WTC11 (cell line): ENCODE measurements at regions not wholly inside any gene's neighbourhood (a gene's known extent, or its start where the extent isn't known, plus 50 kb on each side); places are given as distances from the start of the nearest gene placed in this dataset.
"Not testable (repeated sequence)": the region's sequence is repeated elsewhere in the genome, so short reads cannot be mapped to it uniquely, and the experiment has no call there.

Experiments
- ATAC-seq: fragments of 200-7000 bp; cut with Tn5 transposase; 2 replicates; pipeline ENCODE4 v1.10.0; 2021; ENCODE audit warnings: mild to moderate bottlenecking, moderate library complexity
- CTCF ChIA-PET: fragments of 300-600 bp; sonication (Branson Sonifier 250); formaldehyde crosslinking; loops from one replicate; lab custom pipeline; 2021; ENCODE audit warnings: antibody characterized with exemption; lab: Charles Lee
- POLR2A ChIA-PET: fragments of 350-600 bp; sonication (Branson Sonifier 250); formaldehyde crosslinking; loops from one replicate; lab custom pipeline; 2021; ENCODE audit warnings: antibody characterized with exemption; lab: Charles Lee
- DNase-seq: peaks from one replicate; pipeline ENCODE4 v3.0.0; 2021; ENCODE audit warnings: low spot score
- H3K27ac Mint-ChIP-seq: 2 replicates; pipeline ENCODE4 v1.8.0; 2021; ENCODE audit warnings: mixed read lengths
- H3K27me3 Mint-ChIP-seq: 2 replicates; pipeline ENCODE4 v1.8.0; 2021; ENCODE audit warnings: low read depth, mild to moderate bottlenecking, moderate library complexity, mixed read lengths
- H3K36me3 Mint-ChIP-seq: 2 replicates; pipeline ENCODE4 v1.8.0; 2021; ENCODE audit warnings: mixed read lengths
- H3K4me1 Mint-ChIP-seq: 2 replicates; pipeline ENCODE4 v1.8.0; 2022; ENCODE audit warnings: mixed read lengths
- H3K4me3 Mint-ChIP-seq: 2 replicates; pipeline ENCODE4 v1.8.0; 2021; ENCODE audit warnings: mild to moderate bottlenecking, moderate library complexity, mixed read lengths
- H3K9me3 Mint-ChIP-seq: 2 replicates; pipeline ENCODE4 v1.8.0; 2021; ENCODE audit warnings: mixed read lengths
- ATF2 ChIP-seq: sonication (generic); formaldehyde crosslinking; IDR thresholded peaks from 2 replicates; pipeline ENCODE4 v1.8.1; 2022; ENCODE audit warnings: low read depth, missing genetic modification reagents, borderline replicate concordance
- ATF3 ChIP-seq: sonication (generic); formaldehyde crosslinking; conservative IDR thresholded peaks from 2 replicates; pipeline ENCODE4 v1.8.1; 2022; ENCODE audit warnings: mild to moderate bottlenecking, missing genetic modification reagents
- ATF6 ChIP-seq: sonication (generic); formaldehyde crosslinking; IDR thresholded peaks from 2 replicates; pipeline ENCODE4 v1.8.1; 2023; ENCODE audit warnings: mild to moderate bottlenecking, missing genetic modification reagents
- CBFB ChIP-seq: sonication (generic); formaldehyde crosslinking; IDR thresholded peaks from 2 replicates; pipeline ENCODE4 v1.8.1; 2022; ENCODE audit warnings: mild to moderate bottlenecking, low read depth, missing genetic modification reagents
- E2F1 ChIP-seq: sonication (generic); formaldehyde crosslinking; IDR thresholded peaks from 2 replicates; pipeline ENCODE4 v1.8.0; 2022; ENCODE audit warnings: mild to moderate bottlenecking, missing genetic modification reagents
- ERG ChIP-seq: fragments of 250-450 bp; sonication (Bioruptor Pico); IDR thresholded peaks from 2 replicates; pipeline ENCODE4 v1.8.0; 2021; ENCODE audit warnings: mild to moderate bottlenecking
- FOXK1 ChIP-seq: sonication (generic); formaldehyde crosslinking; IDR thresholded peaks from 2 replicates; pipeline ENCODE4 v1.8.0; 2022; ENCODE audit warnings: mild to moderate bottlenecking, moderate library complexity, missing genetic modification reagents
- IRF2 ChIP-seq: sonication (generic); formaldehyde crosslinking; IDR thresholded peaks from 2 replicates; pipeline ENCODE4 v1.8.0; 2022; ENCODE audit warnings: low read depth, missing genetic modification reagents, borderline replicate concordance
- SOX15 ChIP-seq: fragments of 250-450 bp; sonication (Bioruptor Pico); IDR thresholded peaks from 2 replicates; pipeline ENCODE4 v1.9.0; 2021; ENCODE audit warnings: mild to moderate bottlenecking
- TEAD1 ChIP-seq: sonication (generic); formaldehyde crosslinking; IDR thresholded peaks from 2 replicates; pipeline ENCODE4 v1.8.0; 2022; ENCODE audit warnings: mild to moderate bottlenecking, missing genetic modification reagents
- USF1 ChIP-seq: sonication (generic); formaldehyde crosslinking; IDR thresholded peaks from 2 replicates; pipeline ENCODE4 v1.8.0; 2022; ENCODE audit warnings: mild to moderate bottlenecking, missing genetic modification reagents
- ZMAT4 ChIP-seq: fragments of 250-450 bp; sonication (Bioruptor Pico); IDR thresholded peaks from 2 replicates; pipeline ENCODE4 v1.9.0; 2021; ENCODE audit warnings: mild to moderate bottlenecking
- ZNF138 ChIP-seq: sonication (generic); formaldehyde crosslinking; conservative IDR thresholded peaks from 2 replicates; pipeline ENCODE4 v1.8.1; 2022; ENCODE audit warnings: mild to moderate bottlenecking, moderate library complexity, missing genetic modification reagents
- ZNF396 ChIP-seq: fragments of 250-450 bp; sonication (Bioruptor Pico); IDR thresholded peaks from 2 replicates; pipeline ENCODE4 v1.8.0; 2021; ENCODE audit warnings: mild to moderate bottlenecking, moderate library complexity, borderline replicate concordance
- ZNF425 ChIP-seq: fragments of 250-450 bp; sonication (Bioruptor Pico); conservative IDR thresholded peaks from 2 replicates; pipeline ENCODE4 v1.9.0; 2021; ENCODE audit warnings: mild to moderate bottlenecking

- TF ChIP-seq FOXK1 (CRISPR knock-in tag): no peak
- TF ChIP-seq ZNF396 (CRISPR knock-in tag): no peak
- no peak for TF ChIP-seq ZMAT4 (CRISPR knock-in tag)
- no peak for TF ChIP-seq ZNF425 (CRISPR knock-in tag)
- no peak for TF ChIP-seq USF1 (CRISPR knock-in tag)
- TF ChIP-seq ATF6 (CRISPR knock-in tag): no peak
- no peak for TF ChIP-seq E2F1
- TF ChIP-seq ATF3: no peak
- no peak for TF ChIP-seq TEAD1 (CRISPR knock-in tag)
- TF ChIP-seq ATF2 (CRISPR knock-in tag): no peak
- no peak for TF ChIP-seq CBFB
- no peak for TF ChIP-seq ERG (CRISPR knock-in tag)
- TF ChIP-seq SOX15 (CRISPR knock-in tag): no peak
- no peak for TF ChIP-seq ZNF138 (CRISPR knock-in tag)
- TF ChIP-seq IRF2 (CRISPR knock-in tag): no peak
- TF ChIP-seq, all 79 proteins: peak for 0
- ChIA-PET POLR2A (no interaction called here), CTCF (no interaction called here)
- Mint-ChIP-seq H3K36me3 (peaks cover 84% of the 10 kb centered on the region), H3K27me3 (peaks cover 15% of the 10 kb centered on the region; the same call in 1 of the 2 replicates), H3K4me1 (no peaks in the 10 kb centered on the region), H3K27ac (no peak overlapping the region), H3K4me3 (no peak overlapping the region), H3K9me3 (peaks cover 77% of the 10 kb centered on the region)
- ATAC-seq: no peak
- DNase-seq: no peak
Observed at GRCh38 chr14:105941226-105942166, 415.1 kb downstream of the TMEM121 start.

GRCh38 chr14:105942725-105943124 is 416.3 kb downstream of the TMEM121 start:
- H3K4me3 Mint-ChIP-seq, CTCF ChIA-PET, POLR2A ChIA-PET, H3K27ac Mint-ChIP-seq, H3K4me1 Mint-ChIP-seq, DNase-seq, ATAC-seq: not testable (repeated sequence)
- Mint-ChIP-seq H3K36me3 (peaks cover 79% of the 10 kb centered on the region), H3K9me3 (peaks cover 76% of the 10 kb centered on the region), H3K27me3 (peaks cover 11% of the 10 kb centered on the region)
